GM18870 (cell line): ENCODE measurements at regions not wholly inside any gene's neighbourhood (a gene's known extent, or its start where the extent isn't known, plus 50 kb on each side); places are given as distances from the start of the nearest gene placed in this dataset.
"Not testable (repeated sequence)": the region's sequence is repeated elsewhere in the genome, so short reads cannot be mapped to it uniquely, and the experiment has no call there.

Experiments
- ATAC-seq: cut with Tn5 transposase; IDR thresholded peaks from one replicate; pipeline ENCODE4 v1.9.1; 2021; ENCODE audit warnings: moderate library complexity; ENCODE audit not compliant: unreplicated experiment

DNA sequence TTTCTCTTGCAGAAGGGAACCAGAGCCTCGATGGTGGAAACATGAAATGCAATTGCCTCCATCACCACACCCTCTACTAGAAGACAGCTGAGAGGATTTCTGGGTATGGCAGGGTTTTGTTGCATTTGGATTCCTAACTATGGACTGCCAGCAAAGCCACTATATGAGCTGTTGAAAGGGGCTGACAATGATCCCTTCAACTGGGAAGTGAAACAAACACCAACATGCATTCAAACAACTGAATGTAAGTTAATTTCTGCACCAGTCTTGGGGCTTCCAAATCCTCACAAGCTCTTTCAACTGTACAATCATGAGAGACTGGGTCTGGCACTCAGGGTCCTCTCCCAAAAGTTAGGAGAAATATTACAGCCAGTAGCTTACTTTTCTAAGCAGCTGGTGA lies 116.7 kb upstream of the PLCL2 start:
- no peak for ATAC-seq

DNA sequence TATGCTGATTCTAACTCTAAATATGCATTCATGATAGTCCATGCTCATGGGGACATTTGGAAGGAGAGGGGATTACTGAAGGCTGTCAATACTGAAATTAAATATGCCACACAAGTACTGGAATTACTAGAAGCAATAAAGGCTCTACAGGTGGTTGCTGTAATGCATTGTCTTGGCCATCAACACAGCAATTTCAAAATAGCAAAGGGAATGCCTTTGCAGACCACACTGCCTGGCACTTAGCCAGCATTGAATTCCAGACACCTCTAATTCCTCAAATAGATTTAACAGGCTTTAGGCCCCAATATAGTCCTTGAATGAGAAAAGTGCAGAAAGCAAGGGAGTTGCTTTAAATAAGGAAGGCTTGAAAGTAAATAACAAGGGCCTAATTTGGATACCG lies 115.8 kb upstream of the PLCL2 start:
- no peak for ATAC-seq

DNA sequence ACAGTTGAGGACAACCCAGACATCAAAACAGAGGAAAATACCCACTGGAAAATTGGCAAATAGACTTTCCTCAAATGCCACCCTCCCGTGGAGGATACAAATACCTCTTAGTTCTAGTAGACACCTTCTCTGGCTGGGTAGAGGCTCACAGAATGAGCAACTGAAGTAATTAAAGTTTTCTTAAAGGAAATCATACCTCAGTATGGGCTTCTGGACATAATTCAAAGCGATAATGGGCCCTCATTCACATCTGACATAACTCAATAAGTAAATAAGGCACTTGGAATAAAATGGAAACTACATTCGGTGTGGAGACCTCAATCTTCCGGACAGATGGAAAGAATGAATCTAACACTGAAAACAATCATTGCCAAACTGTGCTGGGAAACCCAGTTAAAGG lies 115.2 kb upstream of the PLCL2 start:
- ATAC-seq = no peak

DNA sequence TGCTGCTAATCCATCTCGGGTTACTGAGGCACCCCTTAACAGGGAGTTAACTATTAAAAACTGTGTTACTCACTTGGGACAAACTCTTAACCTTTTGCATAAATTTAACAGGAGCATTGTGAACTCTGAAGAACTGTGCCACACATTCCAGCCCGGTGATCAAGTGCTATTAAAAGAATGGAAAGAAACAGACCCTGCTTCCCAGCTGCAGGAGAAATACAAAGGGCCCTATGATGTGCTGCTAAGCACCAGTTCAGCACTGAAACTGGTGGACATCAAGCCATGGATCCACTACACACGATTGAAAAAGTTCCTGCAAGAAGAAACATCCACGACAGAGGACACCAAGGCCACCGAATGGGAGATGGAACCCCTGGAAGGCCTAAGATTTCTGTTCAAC lies 114.7 kb upstream of the PLCL2 start:
- no peak for ATAC-seq

DNA sequence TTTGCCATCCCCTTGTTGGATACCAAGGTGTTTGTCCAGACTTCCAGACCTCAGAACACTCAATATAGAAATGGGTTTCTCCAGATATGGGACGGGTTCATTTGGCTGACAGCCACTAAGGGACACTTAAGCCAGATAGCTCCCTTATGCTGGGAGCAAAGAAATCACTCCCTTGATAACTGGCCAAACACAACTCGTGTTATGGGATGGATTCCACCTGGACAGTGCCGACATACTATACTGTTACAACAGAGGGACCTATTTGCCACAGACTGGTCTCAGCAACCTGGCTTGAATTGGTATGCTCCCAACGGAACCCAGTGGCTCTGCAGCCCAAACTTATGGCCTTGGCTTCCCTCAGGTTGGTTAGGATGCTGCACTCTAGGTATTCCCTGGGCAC lies 114.0 kb upstream of the PLCL2 start:
- no peak for ATAC-seq

DNA sequence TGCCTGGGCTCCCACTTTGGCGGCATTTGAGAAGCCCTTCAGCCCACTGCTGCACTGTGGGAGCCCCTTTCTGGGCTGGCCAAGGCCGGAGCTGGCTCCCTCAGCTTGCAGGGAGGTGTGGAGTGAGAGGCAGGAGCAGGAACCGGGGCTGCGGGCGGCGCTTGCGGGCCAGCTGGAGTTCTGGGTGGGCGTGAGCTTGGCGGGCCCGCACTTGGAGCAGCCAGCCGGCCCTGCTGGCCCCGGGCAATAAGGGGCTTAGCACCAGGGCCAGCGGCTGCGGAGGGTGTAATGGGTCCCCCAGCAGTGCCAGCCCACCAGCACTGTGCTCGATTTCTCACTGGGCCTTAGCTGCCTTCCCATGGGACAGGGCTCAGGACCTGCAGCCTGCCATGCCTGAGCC lies 111.2 kb upstream of the PLCL2 start:
- not testable (repeated sequence) for ATAC-seq

DNA sequence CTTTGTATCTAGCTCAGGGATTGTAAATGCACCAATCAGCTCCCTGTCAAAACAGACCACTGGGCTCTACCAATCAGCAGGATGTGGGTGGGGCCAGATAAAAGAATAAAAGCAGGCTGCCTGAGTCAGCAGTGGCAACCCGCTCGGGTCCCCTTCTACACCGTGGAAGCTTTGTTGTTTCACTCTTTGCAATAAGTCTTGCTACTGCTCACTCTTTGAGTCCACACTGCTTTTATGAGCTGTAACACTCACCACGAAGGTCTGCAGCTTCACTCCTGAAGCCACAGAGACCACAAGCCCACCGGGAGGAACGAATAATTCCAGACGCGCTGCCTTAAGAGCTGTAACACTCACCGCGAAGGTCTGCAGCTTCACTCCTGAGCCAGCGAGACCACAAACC lies 110.2 kb upstream of the PLCL2 start:
- not testable (repeated sequence) for ATAC-seq

DNA sequence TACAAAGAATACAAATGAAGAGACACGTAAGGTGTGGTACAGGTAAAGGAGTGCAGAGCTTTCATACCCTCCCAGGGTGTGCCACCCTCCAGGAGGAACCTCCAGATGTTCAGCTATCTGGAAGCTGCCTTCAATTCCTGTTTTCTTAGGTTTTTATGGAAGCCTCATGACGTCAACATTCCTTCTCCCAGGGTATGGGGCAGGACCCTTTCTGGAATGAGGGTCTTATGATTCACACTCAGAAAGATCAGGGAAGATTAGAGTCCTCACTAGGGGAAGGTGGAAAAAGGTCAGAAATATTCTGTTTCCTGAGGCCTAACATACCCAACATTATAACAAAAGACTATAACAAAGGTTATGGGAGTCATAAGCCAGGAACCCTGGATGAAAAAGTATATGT lies 99.8 kb upstream of the PLCL2 start:
- no peak for ATAC-seq

DNA sequence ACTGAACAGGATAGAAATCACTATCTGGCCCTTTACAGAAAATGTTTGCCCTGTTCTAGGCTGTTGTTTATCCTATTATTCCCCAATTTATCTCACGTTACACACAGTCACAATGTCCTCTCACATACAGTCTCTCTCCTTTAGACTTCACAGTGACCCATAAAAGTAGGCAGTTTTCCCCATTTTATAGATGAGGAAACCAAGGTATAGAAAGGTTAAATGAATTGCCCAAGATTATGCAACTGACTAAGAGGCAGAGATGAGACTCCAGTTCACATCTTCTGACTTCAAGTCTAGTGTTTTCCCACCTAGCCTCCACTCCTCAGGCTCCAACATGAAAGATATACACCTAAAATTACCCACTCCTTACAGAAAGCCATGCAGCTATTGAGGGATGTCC lies 99.3 kb upstream of the PLCL2 start:
- no peak for ATAC-seq

DNA sequence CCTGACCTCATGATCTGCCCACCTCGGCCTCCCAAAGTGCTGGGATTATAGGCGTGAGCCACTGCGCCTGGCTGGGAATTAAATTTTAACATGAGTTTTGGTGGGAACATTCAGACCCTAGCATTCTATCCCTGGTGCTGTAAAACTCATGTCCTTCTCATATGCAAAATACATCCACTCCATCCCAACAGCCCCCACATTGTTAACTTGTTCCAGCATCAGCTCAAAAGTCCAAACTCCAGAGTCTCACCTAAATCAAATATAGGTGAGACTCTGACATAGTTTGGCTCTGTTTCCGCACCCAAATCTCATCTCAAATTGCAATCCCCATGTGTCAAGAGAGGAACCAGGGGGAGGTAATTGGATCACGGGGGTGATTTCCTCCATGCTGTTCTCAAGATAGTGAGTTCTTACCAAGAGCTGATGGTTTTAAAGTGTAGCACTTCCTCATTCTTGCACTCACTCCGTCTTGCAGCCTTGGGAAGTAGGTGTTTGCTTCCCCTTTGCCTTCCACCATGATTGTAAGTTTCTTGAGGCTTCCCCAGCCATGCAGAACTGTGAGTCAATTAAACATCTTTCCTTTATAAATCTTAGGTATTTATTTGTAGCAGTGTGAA lies 96.2 kb upstream of the PLCL2 start:
- ATAC-seq = no peak

DNA sequence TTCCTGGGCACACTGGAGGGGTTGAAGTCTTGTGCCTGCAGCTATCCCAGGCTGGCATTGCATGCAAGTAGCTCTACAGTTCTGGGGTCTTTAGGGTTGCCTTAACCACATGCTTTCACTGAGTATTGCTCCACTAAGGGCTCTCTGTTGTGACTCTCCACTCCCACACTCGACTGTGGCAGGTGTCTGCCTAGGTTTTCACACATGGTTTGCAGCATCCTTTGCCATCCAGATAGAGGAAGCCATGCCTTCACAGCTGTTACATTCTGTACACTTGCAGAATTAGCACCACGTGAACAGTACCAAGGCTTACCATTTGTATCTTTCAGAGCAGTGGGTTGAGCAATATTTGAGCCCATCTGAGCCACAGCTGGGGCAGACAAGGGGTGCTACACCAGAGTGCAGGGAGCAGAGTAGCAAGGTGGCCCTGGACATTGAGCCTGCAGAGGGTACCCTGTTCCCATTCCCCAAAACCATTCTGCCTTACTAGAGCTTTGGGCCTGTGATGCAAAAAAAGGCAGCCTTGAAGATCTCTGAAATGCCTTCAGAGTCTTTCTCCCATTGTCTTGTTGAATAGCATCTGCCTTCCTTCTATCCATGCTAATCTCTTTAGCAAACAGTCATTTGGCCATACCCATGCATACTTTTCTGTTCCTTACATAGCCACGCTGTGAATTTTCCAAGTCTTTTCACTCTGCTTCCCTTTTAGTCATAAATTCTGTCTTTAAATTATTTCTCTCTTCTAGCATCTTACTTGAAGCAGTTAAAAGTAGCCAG lies 95.2 kb upstream of the PLCL2 start:
- ATAC-seq = no peak

DNA sequence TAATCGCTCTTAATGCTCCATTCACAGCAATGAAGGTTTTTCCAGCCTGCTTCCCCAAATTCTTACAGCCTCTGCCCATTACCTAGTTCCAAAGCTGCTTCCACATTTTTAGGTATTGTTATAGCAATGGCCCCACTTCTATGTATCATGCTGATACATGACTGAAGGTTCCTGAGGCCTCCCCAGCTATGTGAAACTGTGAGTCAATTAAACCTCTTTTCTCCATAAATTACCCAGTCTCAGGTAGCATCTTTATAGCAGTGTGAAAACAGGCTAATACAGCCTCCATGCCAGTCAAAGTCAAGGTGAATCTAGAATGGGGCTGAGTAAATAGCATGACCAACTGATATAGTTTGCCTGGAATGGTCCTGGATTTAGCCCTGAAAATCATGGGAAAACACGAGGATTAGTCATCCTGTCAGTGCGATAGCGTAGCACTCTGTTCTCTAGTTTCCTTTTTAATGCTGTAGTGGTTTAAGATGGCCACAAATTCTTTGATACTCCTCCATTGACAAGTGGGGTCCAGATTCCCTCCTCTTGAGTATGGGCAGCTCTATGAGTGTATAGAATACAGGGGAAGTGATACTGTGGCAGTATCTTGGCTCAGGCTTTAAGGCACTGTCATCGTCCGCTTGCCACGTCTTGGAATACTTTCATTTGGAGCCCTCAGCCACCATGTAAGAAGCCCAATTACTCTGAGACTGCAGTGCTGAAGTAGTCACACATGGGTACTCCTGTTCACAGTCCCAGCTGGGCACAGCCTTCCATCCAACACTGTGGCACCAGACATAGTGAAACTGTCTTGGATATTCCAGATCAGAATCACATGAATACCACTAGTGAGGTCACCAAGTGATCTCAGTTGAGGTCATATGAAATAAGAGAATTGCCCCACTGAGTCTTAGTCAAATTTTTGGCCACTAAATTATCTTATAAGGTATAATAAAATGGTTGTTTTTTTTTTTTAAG lies 94.0 kb upstream of the PLCL2 start:
- ATAC-seq = no peak

DNA sequence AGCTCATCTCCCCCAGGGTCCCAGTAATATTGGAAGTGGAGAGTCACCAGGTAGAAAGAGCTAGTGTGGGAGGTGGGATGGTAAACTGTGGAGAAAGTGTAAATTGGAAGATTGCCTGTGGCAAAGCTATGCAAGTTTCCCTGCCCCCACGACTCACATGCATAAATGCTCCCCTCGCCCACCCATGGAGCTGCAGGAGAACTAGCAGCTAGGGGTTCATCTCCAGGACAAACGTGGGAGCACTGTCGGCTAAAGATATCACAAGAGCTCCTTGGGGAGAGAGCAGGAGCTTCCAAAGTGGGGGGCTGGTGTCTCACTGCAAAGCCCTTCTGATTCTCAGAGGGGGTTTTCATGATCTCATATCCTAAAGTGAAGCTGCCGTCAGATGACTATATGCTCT lies 91.4 kb upstream of the PLCL2 start:
- ATAC-seq = no peak

DNA sequence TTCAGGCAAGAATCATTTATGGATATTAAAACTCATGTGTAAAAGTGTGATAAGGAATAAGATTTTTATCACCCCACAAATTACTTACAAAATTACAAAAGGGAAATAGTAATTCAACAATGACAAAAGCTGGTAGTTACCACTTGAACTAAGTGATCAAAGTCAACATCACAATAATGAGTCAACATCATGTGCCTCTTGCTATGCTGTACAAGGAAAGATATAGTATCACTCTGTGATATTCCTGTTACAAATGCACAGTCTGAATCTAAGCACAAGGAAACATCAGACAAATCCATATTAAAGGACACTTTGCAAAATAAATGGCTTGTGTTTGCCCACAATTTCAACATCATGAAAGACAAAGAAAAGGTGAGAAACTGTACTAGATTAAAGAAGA lies 90.5 kb upstream of the PLCL2 start:
- no peak for ATAC-seq

DNA sequence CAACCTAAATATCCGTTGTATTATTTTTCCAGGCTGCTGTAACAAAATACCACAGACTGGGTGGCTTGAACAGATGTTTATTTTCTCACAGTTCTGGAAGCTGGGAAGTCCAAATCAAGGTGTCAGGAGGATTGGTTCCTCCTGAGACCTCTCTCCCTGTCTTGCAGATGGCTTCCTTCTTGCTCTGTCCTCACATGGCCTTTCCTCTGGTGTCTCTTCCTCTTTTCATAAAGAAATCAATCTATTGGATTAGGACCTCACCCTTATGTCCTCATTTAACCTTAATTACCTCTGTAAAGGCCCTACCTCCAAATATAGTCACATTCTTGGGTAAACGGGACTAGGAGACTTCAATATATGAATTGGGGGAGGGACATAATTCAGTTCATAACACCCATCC lies 89.2 kb upstream of the PLCL2 start:
- ATAC-seq = no peak

DNA sequence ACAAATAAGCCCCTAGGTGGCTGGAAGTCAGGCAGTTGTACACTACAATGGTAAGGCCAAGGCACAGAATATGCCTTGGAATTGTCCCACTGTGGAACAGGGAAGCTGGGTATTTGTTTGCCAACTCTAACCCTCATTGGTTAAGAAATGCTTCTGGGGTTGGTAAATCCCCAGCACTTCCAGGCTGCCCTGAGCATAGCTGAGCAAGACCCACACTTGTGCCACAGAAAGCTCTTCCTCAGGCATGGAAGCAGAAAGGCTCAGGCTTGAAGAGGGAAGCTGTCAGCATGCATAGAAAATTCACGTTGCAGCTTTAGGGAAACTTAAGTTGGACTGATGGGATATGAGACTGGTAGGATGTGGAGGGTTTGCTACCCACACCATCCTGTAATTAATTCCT lies 86.9 kb upstream of the PLCL2 start:
- ATAC-seq = no peak

DNA sequence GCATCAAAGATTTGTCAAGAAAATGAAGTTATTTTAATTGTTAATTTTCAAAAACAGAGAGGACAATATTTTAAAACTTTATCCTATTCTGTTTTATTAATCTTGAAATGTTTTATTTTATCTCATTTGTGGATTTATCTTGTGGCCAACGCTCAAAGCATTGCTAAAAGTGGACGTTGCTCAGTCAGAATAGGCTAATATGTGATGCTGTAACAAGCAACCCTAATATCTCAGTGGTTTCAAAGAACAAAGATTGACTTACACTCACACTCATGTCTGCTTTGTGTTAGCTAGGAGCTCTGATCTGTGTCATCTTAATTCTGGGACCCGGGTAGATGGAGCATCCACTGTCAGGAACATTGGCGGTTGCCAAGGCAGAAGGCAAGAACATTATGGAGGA lies 86.0 kb upstream of the PLCL2 start:
- no peak for ATAC-seq

DNA sequence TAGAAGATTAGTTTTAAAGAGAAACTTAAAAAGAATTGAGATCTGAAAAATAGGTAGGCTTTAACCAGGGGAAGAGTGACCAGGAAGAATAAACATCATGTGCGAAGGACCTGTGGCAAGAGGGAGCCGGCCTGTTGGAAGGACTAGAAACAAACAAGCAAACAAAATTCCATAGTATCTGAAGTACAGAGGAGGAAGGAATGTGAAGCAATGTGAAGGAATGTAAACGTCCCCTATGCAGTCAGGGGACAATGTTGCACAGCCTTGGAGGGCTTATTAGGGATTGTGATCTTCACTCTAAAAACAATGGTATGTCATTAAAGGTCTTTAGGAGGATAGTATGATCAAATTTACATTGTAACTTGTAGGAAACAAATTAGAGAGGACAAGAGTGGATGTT lies 84.4 kb upstream of the PLCL2 start:
- ATAC-seq = no peak

DNA sequence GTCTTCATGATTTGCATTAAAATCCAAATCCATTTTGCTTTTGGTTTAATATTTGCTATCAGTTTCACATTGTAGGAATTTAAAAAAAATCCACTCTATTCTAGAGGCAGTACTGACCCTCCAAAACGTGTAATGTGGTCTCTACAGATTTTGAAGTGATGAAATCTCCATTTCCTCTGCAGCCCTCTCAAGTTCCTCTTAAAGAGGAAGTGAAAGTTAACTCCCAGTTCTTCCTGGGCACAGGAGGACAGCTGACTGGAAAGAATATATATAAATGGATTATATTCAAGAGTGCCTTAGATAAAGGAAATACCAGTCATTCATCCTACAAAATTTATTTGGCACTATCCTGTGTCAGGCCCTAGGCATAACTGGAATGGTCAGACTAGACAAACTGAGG lies 83.5 kb upstream of the PLCL2 start:
- no peak for ATAC-seq

DNA sequence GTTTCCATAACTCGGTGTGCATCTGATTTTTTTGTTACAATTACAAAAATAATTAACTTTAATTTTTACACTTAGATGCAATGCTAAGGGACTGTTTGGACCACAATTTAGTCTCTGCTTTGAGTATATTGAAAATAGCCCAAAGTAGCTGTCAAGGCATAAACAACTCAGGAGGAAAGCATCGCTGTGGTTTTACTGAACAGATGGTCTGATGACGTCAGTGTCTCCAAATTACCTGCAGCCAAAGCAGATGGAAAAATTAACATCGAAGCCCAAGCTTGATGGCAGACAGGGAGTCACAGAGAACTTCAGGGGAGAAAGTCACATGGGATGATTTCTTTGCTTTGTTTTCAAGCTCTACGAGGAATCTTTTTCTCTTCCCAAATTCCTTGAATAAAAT lies 83.1 kb upstream of the PLCL2 start:
- ATAC-seq = no peak

DNA sequence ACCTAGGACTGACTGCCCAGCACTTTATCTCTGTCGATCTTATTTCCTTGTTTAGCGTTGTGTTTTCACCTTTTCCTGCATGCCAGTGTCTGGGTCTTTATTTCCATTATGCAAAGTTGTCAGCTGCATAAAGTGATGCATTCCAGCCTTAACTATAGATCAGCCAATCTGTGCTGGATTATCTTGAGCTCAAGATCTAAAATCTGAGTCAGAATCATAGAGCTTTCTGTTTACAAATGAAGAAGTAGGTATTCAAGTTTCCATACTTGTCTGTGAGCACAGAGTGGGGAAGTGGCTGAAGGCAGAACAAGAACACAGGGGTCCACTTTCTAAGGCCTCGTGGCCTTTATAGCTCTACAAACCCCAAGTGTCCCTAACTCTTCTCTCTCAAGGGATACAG lies 82.4 kb upstream of the PLCL2 start:
- peak; percentile 78 for ATAC-seq

DNA sequence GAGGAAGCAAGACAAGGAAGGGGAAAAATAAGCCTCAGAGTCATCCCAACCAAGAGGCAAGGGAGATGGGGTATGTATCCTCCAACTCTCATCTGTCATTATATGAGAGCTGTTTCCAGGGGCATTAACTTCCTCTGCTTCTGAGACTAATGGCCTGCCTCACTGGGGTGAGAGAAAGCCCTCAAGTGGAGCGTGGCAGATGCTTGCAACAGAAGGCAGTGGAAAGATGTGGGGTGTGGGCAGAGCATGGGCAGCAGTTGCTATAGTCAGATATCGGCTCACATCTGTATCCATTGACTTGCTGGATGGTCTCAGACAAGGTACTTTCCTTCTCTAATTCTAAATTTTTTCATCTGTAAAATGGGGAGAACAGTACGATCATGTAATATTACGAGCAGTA lies 81.7 kb upstream of the PLCL2 start:
- ATAC-seq = no peak
